C4-2B (cell line): ENCODE measurements at regions not wholly inside any gene's neighbourhood (a gene's known extent, or its start where the extent isn't known, plus 50 kb on each side); places are given as distances from the start of the nearest gene placed in this dataset.

ENCODE experiments used
- ZFX ChIP-seq: fragments of 450-650 bp; IDR thresholded peaks from 2 replicates; pipeline ENCODE4 v1.6.1; 2017
- TF ChIP-seq, protein P1 (sequence below): fragments of 450-650 bp; conservative IDR thresholded peaks from 2 replicates; pipeline ENCODE4 v1.5.1; 2017; ENCODE audit warnings: mild to moderate bottlenecking

DNA sequence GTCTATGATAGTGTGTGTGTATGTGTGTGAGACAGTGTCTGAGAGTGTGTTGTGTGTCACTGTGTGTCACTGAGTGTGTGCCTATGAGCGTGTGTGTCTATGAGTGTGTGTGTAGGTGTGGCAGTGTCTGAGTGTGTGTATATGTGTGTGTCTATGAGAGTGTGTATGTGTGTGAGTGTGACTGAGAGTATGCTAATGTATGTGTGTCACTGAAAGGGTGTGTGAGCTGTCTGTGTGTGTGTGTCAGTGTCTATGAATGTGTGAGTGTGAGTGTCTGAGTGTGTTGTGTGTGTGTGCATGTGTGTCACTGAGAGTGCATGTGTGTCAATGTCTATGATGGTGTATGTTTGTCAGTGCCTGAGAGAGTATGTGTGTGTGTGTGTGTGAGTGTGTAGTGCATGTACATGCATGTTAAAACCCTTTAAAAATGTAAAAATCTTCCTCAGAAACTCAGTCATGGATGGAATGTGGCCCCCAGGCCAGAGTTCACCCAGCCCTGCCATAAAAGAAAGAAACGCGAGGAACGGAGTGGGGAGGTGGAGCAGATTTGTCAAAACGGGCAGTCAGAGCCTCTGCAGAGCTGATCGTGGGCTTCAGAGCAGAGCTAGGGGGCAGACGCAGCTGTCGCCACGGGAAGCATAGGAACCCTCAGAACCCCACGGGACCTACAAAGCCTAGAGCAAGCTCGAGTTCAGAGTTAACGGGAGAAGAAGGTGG lies 218.8 kb downstream of the CTTN start:
- TF ChIP-seq, protein P1, sequence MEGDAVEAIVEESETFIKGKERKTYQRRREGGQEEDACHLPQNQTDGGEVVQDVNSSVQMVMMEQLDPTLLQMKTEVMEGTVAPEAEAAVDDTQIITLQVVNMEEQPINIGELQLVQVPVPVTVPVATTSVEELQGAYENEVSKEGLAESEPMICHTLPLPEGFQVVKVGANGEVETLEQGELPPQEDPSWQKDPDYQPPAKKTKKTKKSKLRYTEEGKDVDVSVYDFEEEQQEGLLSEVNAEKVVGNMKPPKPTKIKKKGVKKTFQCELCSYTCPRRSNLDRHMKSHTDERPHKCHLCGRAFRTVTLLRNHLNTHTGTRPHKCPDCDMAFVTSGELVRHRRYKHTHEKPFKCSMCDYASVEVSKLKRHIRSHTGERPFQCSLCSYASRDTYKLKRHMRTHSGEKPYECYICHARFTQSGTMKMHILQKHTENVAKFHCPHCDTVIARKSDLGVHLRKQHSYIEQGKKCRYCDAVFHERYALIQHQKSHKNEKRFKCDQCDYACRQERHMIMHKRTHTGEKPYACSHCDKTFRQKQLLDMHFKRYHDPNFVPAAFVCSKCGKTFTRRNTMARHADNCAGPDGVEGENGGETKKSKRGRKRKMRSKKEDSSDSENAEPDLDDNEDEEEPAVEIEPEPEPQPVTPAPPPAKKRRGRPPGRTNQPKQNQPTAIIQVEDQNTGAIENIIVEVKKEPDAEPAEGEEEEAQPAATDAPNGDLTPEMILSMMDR = no peak
- no peak for TF ChIP-seq ZFX
